ENCODE measurements at regions not wholly inside any gene's neighbourhood (a gene's known extent, or its start where the extent isn't known, plus 50 kb on each side); places are given as distances from the start of the nearest gene placed in this dataset.
"Not testable (repeated sequence)": the region's sequence is repeated elsewhere in the genome, so short reads cannot be mapped to it uniquely, and the experiment has no call there.

DNA sequence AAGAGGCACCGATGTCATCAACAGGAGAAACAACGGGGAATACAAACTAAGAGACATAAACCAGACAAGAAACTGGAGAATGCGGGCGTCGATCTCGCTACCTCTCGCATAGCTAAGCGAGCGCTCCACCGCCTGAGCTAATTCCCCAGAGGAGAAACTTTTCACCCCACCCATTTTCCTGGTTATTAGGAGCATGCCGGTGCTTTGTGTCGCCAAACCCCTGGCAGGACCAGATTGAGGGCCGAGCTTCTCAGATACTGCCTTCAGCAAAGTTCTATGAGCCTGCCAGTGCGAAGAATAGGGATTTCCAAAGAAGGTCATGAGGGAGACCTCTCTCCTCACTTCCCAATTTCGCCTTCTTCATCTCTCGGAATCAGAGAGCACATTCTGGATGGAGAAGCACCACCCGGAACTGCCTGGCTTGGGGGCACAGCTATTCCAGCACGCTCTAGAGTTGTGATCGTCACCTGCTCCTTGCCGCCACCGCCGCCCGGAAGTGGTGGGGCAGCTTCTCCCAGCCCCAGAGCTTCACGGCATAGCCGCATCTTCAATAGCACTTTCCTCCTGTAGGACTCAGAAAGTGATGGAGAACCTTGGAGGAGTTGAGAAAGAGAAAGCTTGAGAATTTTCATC is 89.7 kb upstream of the ZNF322 start:
- H3K27ac Mint-ChIP-seq; H3K9ac ChIP-seq (ENCODE audit: insufficient read depth, low read length, poor library complexity, severe bottlenecking); H2AFZ ChIP-seq (ENCODE audit: insufficient read depth, low read depth, low read length, poor library complexity, severe bottlenecking); H3K27ac ChIP-seq (ENCODE audit: low read depth in 1 of 2, low read length in 2 of 2); intact Hi-C loops (cut with micrococcal nuclease); H3K4me3 ChIP-seq (replicated peaks in 1 of 3; ENCODE audit: low read depth in 2 of 3, low read length in 3 of 3); H3K79me2 ChIP-seq (ENCODE audit: insufficient read depth, low read length); H3K36me3 ChIP-seq (replicated peaks in 1 of 2; ENCODE audit: control insufficient read depth in 1 of 2, insufficient read depth in 2 of 2, low read length in 2 of 2); H3K4me1 Mint-ChIP-seq; H3K4me1 ChIP-seq (ENCODE audit: control insufficient read depth in 1 of 2, insufficient read depth in 2 of 2, low read length in 2 of 2); H3K4me2 ChIP-seq (replicated peaks; ENCODE audit: extremely low read depth, low read length, poor library complexity, severe bottlenecking); DNase-seq; H3K36me3 Mint-ChIP-seq; H4K20me1 ChIP-seq (ENCODE audit: insufficient read depth, low read length): not testable (repeated sequence)
- Histone ChIP-seq H3K27me3 (ENCODE audit: control insufficient read depth in 2 of 2, insufficient read depth in 2 of 2, low read length in 2 of 2) (peaks cover 38 to 54% of the 10 kb centered on the region in 2 donors), H3K9me3 (replicated peaks in 1 of 2; ENCODE audit: control insufficient read depth in 1 of 2, insufficient read depth in 1 of 2, low read length in 2 of 2) (peaks cover 16 to 28% of the 10 kb centered on the region in 2 donors)
- WGBS (ENCODE audit: insufficient coverage): 7% methylated on average over 9 of the region's 25 CpGs
- Mint-ChIP-seq H3K4me3 (peak overlapping the region in 1 of 2 donors; percentile 10), H3K27me3 (ENCODE audit: low read depth in 3 of 3) (peaks cover 45 to 57% (median 48%) of the 10 kb centered on the region in 3 donors), H3K9me3 (peaks cover 21 to 37% (median 29%) of the 10 kb centered on the region in 7 donors)

DNA sequence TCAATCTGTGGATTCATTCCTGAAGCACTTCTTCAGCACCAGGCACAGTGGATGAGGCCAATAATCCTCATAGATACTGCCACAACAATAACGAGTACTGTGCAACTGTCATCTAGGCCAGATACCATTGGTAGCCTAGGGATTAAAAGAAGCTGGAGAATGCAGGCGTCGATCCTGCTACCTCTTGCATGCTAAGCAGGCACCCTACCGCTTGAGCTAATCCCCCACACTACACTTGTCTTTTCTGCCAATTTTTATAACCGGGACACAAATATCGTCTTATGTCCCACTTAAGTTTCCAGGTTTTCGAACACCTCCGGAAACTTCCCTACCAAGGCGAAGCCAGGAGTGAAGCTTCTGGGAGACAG is 90.2 kb upstream of the ZNF322 start:
- Mint-ChIP-seq H3K27me3 (ENCODE audit: low read depth in 3 of 3) (peaks cover 45 to 57% (median 48%) of the 10 kb centered on the region in 3 donors), H3K9me3 (peaks cover 24 to 37% (median 27%) of the 10 kb centered on the region in 7 donors), H3K4me3 (peak overlapping the region in 1 of 2 donors; percentile 62)
- H3K27ac Mint-ChIP-seq; H4K20me1 ChIP-seq (ENCODE audit: insufficient read depth, low read length); H3K36me3 ChIP-seq (replicated peaks in 1 of 2; ENCODE audit: control insufficient read depth in 1 of 2, insufficient read depth in 2 of 2, low read length in 2 of 2); H3K4me1 ChIP-seq (ENCODE audit: control insufficient read depth in 1 of 2, insufficient read depth in 2 of 2, low read length in 2 of 2); H3K36me3 Mint-ChIP-seq; H3K4me2 ChIP-seq (replicated peaks; ENCODE audit: extremely low read depth, low read length, poor library complexity, severe bottlenecking); H3K27ac ChIP-seq (ENCODE audit: low read depth in 1 of 2, low read length in 2 of 2); H3K4me1 Mint-ChIP-seq; H2AFZ ChIP-seq (ENCODE audit: insufficient read depth, low read depth, low read length, poor library complexity, severe bottlenecking); H3K79me2 ChIP-seq (ENCODE audit: insufficient read depth, low read length); intact Hi-C loops (cut with micrococcal nuclease); DNase-seq; H3K9ac ChIP-seq (ENCODE audit: insufficient read depth, low read length, poor library complexity, severe bottlenecking); H3K4me3 ChIP-seq (replicated peaks in 1 of 3; ENCODE audit: low read depth in 2 of 3, low read length in 3 of 3): not testable (repeated sequence)
- H3K9me3 ChIP-seq (replicated peaks in 1 of 2; ENCODE audit: control insufficient read depth in 1 of 2, insufficient read depth in 1 of 2, low read length in 2 of 2): peaks cover 20 to 28% of the 10 kb centered on the region in 2 donors
- no CpG with 5 or more reads among the region's 9 CpGs for WGBS (ENCODE audit: insufficient coverage)
- peaks cover 38 to 54% of the 10 kb centered on the region in 2 donors for H3K27me3 ChIP-seq (ENCODE audit: control insufficient read depth in 2 of 2, insufficient read depth in 2 of 2, low read length in 2 of 2)

DNA sequence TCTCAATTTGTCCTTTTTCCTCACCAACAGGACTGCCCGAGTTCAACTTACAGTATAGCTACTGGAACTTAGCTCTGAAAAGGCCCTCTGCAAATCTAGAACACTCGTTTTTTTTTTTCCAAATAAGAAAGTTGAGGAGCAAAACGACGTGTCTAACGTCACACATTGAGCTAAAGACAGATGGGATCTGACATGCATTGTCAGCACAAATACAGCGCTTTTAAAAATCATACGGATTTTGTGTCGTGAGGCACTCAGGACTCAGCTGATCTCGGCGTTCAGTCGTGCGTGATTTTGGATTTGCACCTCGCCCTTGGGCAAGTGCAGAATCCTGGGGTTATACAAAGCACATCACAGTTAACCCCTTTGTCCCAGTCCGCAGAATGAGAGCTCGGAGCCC is 94.7 kb upstream of the ZNF322 start:
- 2% methylated on average over 8 of the region's 15 CpGs for WGBS (ENCODE audit: insufficient coverage)

More for the DNA sequence above, 94.7 kb upstream of the ZNF322 start:
- Histone ChIP-seq H3K9me3 (replicated peaks in 1 of 2; ENCODE audit: control insufficient read depth in 1 of 2, insufficient read depth in 1 of 2, low read length in 2 of 2) (peaks cover 17 to 25% of the 10 kb centered on the region in 2 donors), H3K27me3 (ENCODE audit: control insufficient read depth in 2 of 2, insufficient read depth in 2 of 2, low read length in 2 of 2) (peaks cover 40 to 45% of the 10 kb centered on the region in 2 donors), H3K27ac (ENCODE audit: low read depth in 1 of 2, low read length in 2 of 2) (no peak overlapping the region), H4K20me1 (ENCODE audit: insufficient read depth, low read length) (no peaks in the 10 kb centered on the region), H3K36me3 (replicated peaks in 1 of 2; ENCODE audit: control insufficient read depth in 1 of 2, insufficient read depth in 2 of 2, low read length in 2 of 2) (no peaks in the 10 kb centered on the region), H3K4me2 (replicated peaks; ENCODE audit: extremely low read depth, low read length, poor library complexity, severe bottlenecking) (no peak overlapping the region), H3K9ac (ENCODE audit: insufficient read depth, low read length, poor library complexity, severe bottlenecking) (no peak overlapping the region), H2AFZ (ENCODE audit: insufficient read depth, low read depth, low read length, poor library complexity, severe bottlenecking) (no peak overlapping the region), H3K4me3 (replicated peaks in 1 of 3; ENCODE audit: low read depth in 2 of 3, low read length in 3 of 3) (no peak overlapping the region), H3K79me2 (ENCODE audit: insufficient read depth, low read length) (no peaks in the 10 kb centered on the region), H3K4me1 (ENCODE audit: control insufficient read depth in 1 of 2, insufficient read depth in 2 of 2, low read length in 2 of 2) (no peaks in the 10 kb centered on the region)
- H3K36me3 Mint-ChIP-seq: no peaks in the 10 kb centered on the region
- TF ChIP-seq, protein P1, sequence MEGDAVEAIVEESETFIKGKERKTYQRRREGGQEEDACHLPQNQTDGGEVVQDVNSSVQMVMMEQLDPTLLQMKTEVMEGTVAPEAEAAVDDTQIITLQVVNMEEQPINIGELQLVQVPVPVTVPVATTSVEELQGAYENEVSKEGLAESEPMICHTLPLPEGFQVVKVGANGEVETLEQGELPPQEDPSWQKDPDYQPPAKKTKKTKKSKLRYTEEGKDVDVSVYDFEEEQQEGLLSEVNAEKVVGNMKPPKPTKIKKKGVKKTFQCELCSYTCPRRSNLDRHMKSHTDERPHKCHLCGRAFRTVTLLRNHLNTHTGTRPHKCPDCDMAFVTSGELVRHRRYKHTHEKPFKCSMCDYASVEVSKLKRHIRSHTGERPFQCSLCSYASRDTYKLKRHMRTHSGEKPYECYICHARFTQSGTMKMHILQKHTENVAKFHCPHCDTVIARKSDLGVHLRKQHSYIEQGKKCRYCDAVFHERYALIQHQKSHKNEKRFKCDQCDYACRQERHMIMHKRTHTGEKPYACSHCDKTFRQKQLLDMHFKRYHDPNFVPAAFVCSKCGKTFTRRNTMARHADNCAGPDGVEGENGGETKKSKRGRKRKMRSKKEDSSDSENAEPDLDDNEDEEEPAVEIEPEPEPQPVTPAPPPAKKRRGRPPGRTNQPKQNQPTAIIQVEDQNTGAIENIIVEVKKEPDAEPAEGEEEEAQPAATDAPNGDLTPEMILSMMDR (IDR thresholded peaks at IDR 0.05): no peak
- no peak for DNase-seq
- H3K27me3 Mint-ChIP-seq (ENCODE audit: low read depth in 3 of 3): peaks cover 35 to 56% (median 50%) of the 10 kb centered on the region in 3 donors
- H3K4me3 Mint-ChIP-seq: peak overlapping the region in 1 of 2 donors; percentile 78
- peaks cover 16 to 42% (median 24%) of the 10 kb centered on the region in 7 donors for H3K9me3 Mint-ChIP-seq
- intact Hi-C loops (cut with micrococcal nuclease): no loop called here
- no peaks in the 10 kb centered on the region for H3K4me1 Mint-ChIP-seq
- H3K27ac Mint-ChIP-seq: no peak overlapping the region
